IMR-90 (cell line): ENCODE measurements at regions not wholly inside any gene's neighbourhood (a gene's known extent, or its start where the extent isn't known, plus 50 kb on each side); places are given as distances from the start of the nearest gene placed in this dataset.

Experiments
- ATAC-seq: fragments of 200-7000 bp; cut with Tn5 transposase; 2 replicates; pipeline ENCODE4 v1.9.1; 2020; ENCODE audit warnings: low read depth, mild to moderate bottlenecking, moderate library complexity
- BruUV-seq: library from RNA; stranded (reverse); fragments of 400-500 nt; replicated peaks from 2 replicates; lab custom pipeline; 2021; lab: Mats Ljungman, UMichigan
- CTCF ChIA-PET: fragments of 300-600 bp; formaldehyde crosslinking; extraction: SDS; loops from one replicate; lab custom pipeline; 2021; ENCODE audit warnings: antibody characterized with exemption; lab: Yijun Ruan, JAX
- POLR2A ChIA-PET: fragments of 300-600 bp; sonication (Branson Sonifier 250); formaldehyde crosslinking; loops from one replicate; lab custom pipeline; 2022; ENCODE audit warnings: antibody characterized with exemption; ENCODE audit not compliant: unreplicated experiment; lab: Charles Lee
- DNase-seq: peaks from one replicate; pipeline ENCODE4 v3.0.0; 2013
- H2AFZ ChIP-seq: replicated peaks from 2 replicates; pipeline ENCODE3; 2013; ENCODE audit warnings: low read length, mild to moderate bottlenecking; ENCODE audit not compliant: poor library complexity
- H2AK5ac ChIP-seq: 2 replicates; pipeline ENCODE4 v1.6.1; 2013; ENCODE audit warnings: low read depth, low read length, inconsistent platforms
- H2AK9ac ChIP-seq: replicated peaks from 2 replicates; pipeline ENCODE3; 2013; ENCODE audit warnings: mild to moderate bottlenecking, low read depth, low read length, moderate library complexity; ENCODE audit not compliant: poor library complexity
- H2BK120ac ChIP-seq: 2 replicates; pipeline ENCODE4 v1.6.1; 2013; ENCODE audit warnings: low read depth, low read length, inconsistent platforms
- H2BK15ac ChIP-seq: 3 replicates; pipeline ENCODE4 v1.6.1; 2013; ENCODE audit warnings: low read depth, low read length, inconsistent platforms
- H2BK20ac ChIP-seq: 2 replicates; pipeline ENCODE4 v1.6.1; 2013; ENCODE audit warnings: low read depth, mild to moderate bottlenecking, inconsistent platforms, low read length, moderate library complexity
- H2BK5ac ChIP-seq: 2 replicates; pipeline ENCODE4 v1.6.1; 2013; ENCODE audit warnings: mild to moderate bottlenecking, low read depth, low read length, inconsistent platforms; ENCODE audit not compliant: poor library complexity, severe bottlenecking
- H3K14ac ChIP-seq: replicated peaks from 2 replicates; pipeline ENCODE4 v1.6.1; 2013; ENCODE audit warnings: low read depth, low read length, inconsistent platforms
- H3K18ac ChIP-seq: 2 replicates; pipeline ENCODE4 v1.6.1; 2013; ENCODE audit warnings: low read depth, low read length, control low read depth
- H3K23ac ChIP-seq: 2 replicates; pipeline ENCODE4 v1.6.1; 2013; ENCODE audit warnings: low read depth, low read length, inconsistent platforms
- H3K27ac ChIP-seq: 2 replicates; pipeline ENCODE4 v1.5.1; 2013; ENCODE audit warnings: mild to moderate bottlenecking, control low read depth, low read length; ENCODE audit not compliant: insufficient read depth
- H3K27me3 ChIP-seq: 2 replicates; pipeline ENCODE4 v1.6.1; 2013; ENCODE audit warnings: low read length; ENCODE audit not compliant: control insufficient read depth, insufficient read depth
- H3K36me3 ChIP-seq: 2 replicates; pipeline ENCODE4 v1.6.1; 2013; ENCODE audit warnings: low read length, mixed read lengths; ENCODE audit not compliant: control insufficient read depth, insufficient read depth
- H3K4ac ChIP-seq: 2 replicates; pipeline ENCODE4 v1.6.1; 2013; ENCODE audit warnings: low read depth, low read length, inconsistent platforms
- H3K4me1 ChIP-seq: 2 replicates; pipeline ENCODE4 v1.6.1; 2013; ENCODE audit warnings: low read length, mixed read lengths; ENCODE audit not compliant: control insufficient read depth, insufficient read depth
- H3K4me2 ChIP-seq: 2 replicates; pipeline ENCODE4 v1.6.1; 2013; ENCODE audit warnings: low read depth, mild to moderate bottlenecking, control low read depth, low read length, moderate library complexity
- H3K4me3 ChIP-seq: 2 replicates; pipeline ENCODE4 v1.5.1; 2013; ENCODE audit warnings: low read depth, mild to moderate bottlenecking, control low read depth, low read length, moderate library complexity; ENCODE audit not compliant: insufficient read depth
- H3K56ac ChIP-seq: 2 replicates; pipeline ENCODE4 v1.6.1; 2013; ENCODE audit warnings: low read length, inconsistent platforms; ENCODE audit not compliant: insufficient read depth; ENCODE audit errors: extremely low read depth
- H3K79me1 ChIP-seq, 2 experiments: 2 replicates each; pipeline ENCODE4 v1.6.1; 2013; ENCODE audit warnings: low read length in 2 of 2, inconsistent platforms in 1 of 2, low read depth in 1 of 2
- H3K9ac ChIP-seq: 2 replicates; pipeline ENCODE4 v1.6.1; 2013; ENCODE audit warnings: low read depth, low read length, control low read depth
- H3K9me1 ChIP-seq: 2 replicates; pipeline ENCODE4 v1.6.1; 2013; ENCODE audit warnings: low read length, inconsistent platforms; ENCODE audit not compliant: insufficient read depth
- H3K9me3 ChIP-seq: 2 replicates; pipeline ENCODE4 v1.6.1; 2013; ENCODE audit warnings: low read length; ENCODE audit not compliant: control insufficient read depth, insufficient read depth
- H4K20me1 ChIP-seq: 2 replicates; pipeline ENCODE4 v1.6.1; 2013; ENCODE audit warnings: low read length, inconsistent platforms; ENCODE audit not compliant: insufficient read depth
- H4K5ac ChIP-seq: 2 replicates; pipeline ENCODE4 v1.6.1; 2013; ENCODE audit warnings: mild to moderate bottlenecking, low read depth, low read length, control low read depth
- H4K8ac ChIP-seq, 2 experiments: 2 replicates each; pipeline ENCODE4 v1.6.1; 2013; ENCODE audit warnings: low read depth in 2 of 2, low read length in 2 of 2, control low read depth in 1 of 2, inconsistent platforms in 1 of 2
- H4K91ac ChIP-seq: 2 replicates; pipeline ENCODE4 v1.6.1; 2013; ENCODE audit warnings: low read depth, low read length, inconsistent platforms; ENCODE audit not compliant: insufficient read depth
- CEBPB ChIP-seq: IDR thresholded peaks from 2 replicates; pipeline ENCODE4 v1.6.1; 2012; ENCODE audit warnings: low read depth, low read length, improper control_type of control experiment
- FOS ChIP-seq: fragments of 150-350 bp; IDR thresholded peaks from 2 replicates; pipeline ENCODE4 v1.6.1; 2016; ENCODE audit warnings: low read depth, low read length
- MAFK ChIP-seq: IDR thresholded peaks from 2 replicates; pipeline ENCODE4 v1.6.1; 2012; ENCODE audit warnings: low read depth, low read length, improper control_type of control experiment
- WGBS, 2 experiments: methylation state at CpG; one replicate each; pipeline versions ENCODE4 v1.1.5 to v1.1.7; 2013; ENCODE audit warnings: missing lambda C conversion rate in 2 of 2; ENCODE audit not compliant: insufficient read length in 1 of 2; ENCODE audit errors: extremely low coverage in 2 of 2; 5-methylcytosine and 5-hydroxymethylcytosine counted together
- dilution Hi-C: fragments of 300-500 bp; cut with HindIII; formaldehyde crosslinking; loops from one replicate; pipeline ENCODE4 v1.14.3; 2018; ENCODE audit warnings: low sequenced_read_pairs; ENCODE audit not compliant: unreplicated experiment
- in situ Hi-C: fragments of 300-500 bp; cut with MboI; formaldehyde crosslinking; loops from 3 replicates; pipeline ENCODE4 v1.14.3; 2019; ENCODE audit warnings: low sequenced_read_pairs, inconsistent platforms, mixed read lengths
- intact Hi-C: fragments of 100-400 bp; cut with micrococcal nuclease; formaldehyde crosslinking; loops from 2 replicates; pipeline ENCODE4 v1.10.0; 2022
- TF ChIP-seq, protein P1 (sequence below): fragments of 150-350 bp; IDR thresholded peaks from 2 replicates; pipeline ENCODE4 v1.6.1; 2016; ENCODE audit warnings: low read depth, mild to moderate bottlenecking, low read length, moderate library complexity, borderline replicate concordance

DNA sequence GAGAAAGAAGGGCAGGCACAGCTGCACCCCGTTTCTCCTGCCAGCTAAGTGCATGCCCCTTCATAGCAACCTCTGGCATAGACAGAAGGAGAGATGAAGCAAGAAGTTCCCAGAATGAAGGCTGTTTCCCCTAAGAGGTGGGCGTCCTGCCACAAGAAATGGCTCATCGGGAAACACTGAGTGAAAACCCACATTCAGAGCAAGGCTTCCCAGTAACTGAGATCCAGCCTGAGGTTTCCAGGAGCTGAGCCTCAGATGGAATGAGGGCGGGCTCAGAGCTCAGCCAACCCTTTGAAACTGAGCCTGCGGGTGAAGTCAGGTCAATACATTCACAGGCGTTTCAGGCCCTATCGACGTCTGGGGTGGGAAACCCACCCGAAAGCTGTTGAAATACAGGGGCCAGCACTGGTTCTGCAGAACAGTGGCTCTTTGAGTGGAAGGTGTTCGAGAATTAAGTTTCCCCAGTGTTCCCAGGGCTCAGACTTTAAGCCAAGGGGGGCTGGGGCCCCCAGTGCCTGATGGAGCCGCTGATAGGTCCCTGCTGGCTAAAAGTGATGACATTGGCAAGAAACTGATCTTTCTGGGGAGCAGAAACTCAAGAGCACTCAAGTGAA lies 510.2 kb downstream of the RPS24 start:
- ChIA-PET CTCF (interaction anchor here (0.9 kb wide), 1 partner anchor 9 kb away, joined by 3 read pairs; no protein-coding TSS in a partner anchor), POLR2A (no interaction called here)
- no peak overlapping the region; the same call in 2 of the 3 replicates for H2BK15ac ChIP-seq
- peak overlapping the region; percentile 43 for H3K18ac ChIP-seq
- peak overlapping the region; percentile 95 for H2BK120ac ChIP-seq
- H3K4me1 ChIP-seq, result peaks cover 36% of the 10 kb centered on the region
- dilution Hi-C loops (no loop called here), intact Hi-C loops (no loop called here), in situ Hi-C loops (no loop called here)
- H4K91ac ChIP-seq, result peak overlapping the region; percentile 80; the same call in 1 of the 2 replicates
- peak overlapping the region; percentile 12 for H2AK9ac ChIP-seq
- no peak overlapping the region for H3K4me3 ChIP-seq
- H3K4me2 ChIP-seq, result peak overlapping the region; percentile 23; the same call in 1 of the 2 replicates
- peak overlapping the region; percentile 53 to 79; a peak in 2 of 4 replicates for H4K8ac ChIP-seq
- peak overlapping the region; percentile 75; the same call in 1 of the 2 replicates for H2BK20ac ChIP-seq
- TF ChIP-seq FOS (peak; percentile 5; the same call in 1 of the 2 replicates), CEBPB (peak; percentile 95), MAFK (peak; percentile 18; the same call in 1 of the 2 replicates)
- TF ChIP-seq, protein P1, sequence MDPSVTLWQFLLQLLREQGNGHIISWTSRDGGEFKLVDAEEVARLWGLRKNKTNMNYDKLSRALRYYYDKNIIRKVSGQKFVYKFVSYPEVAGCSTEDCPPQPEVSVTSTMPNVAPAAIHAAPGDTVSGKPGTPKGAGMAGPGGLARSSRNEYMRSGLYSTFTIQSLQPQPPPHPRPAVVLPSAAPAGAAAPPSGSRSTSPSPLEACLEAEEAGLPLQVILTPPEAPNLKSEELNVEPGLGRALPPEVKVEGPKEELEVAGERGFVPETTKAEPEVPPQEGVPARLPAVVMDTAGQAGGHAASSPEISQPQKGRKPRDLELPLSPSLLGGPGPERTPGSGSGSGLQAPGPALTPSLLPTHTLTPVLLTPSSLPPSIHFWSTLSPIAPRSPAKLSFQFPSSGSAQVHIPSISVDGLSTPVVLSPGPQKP, result no peak
- no peak overlapping the region; the same call in 1 of the 2 replicates for H3K9ac ChIP-seq
- H3K14ac ChIP-seq, result peak overlapping the region; percentile 22
- DNase-seq (peak; percentile 94), ATAC-seq (peak; percentile 86)
- no peaks in the 10 kb centered on the region for H3K36me3 ChIP-seq
- peak overlapping the region; percentile 74; the same call in 1 of the 2 replicates for H3K27ac ChIP-seq
- H3K27me3 ChIP-seq, result peaks cover 6% of the 10 kb centered on the region
- 10% methylated on average over 3 of the region's 11 CpGs; no CpG with 5 or more reads in 1 of the 2 experiments for WGBS, 2 experiments
- H2AFZ ChIP-seq, result peak overlapping the region; percentile 53
- peak overlapping the region; percentile 20 for H2BK5ac ChIP-seq
- no peaks in the 10 kb centered on the region for H3K9me3 ChIP-seq
- H4K5ac ChIP-seq, result peak overlapping the region; percentile 51
- no peak overlapping the region for H3K56ac ChIP-seq
- peak overlapping the region; percentile 2; the same call in 1 of the 2 replicates for H3K23ac ChIP-seq
- no peaks in the 10 kb centered on the region for H3K79me1 ChIP-seq
- no TSS peak for BruUV-seq
- no peaks in the 10 kb centered on the region; the same call in 1 of the 2 replicates for H4K20me1 ChIP-seq
- peak overlapping the region; percentile 84 for H3K4ac ChIP-seq
- H2AK5ac ChIP-seq, result peak overlapping the region; percentile 96
- peaks cover 25% of the 10 kb centered on the region for H3K9me1 ChIP-seq
